NCI-H226 (cell line): ENCODE measurements at regions not wholly inside any gene's neighbourhood (a gene's known extent, or its start where the extent isn't known, plus 50 kb on each side); places are given as distances from the start of the nearest gene placed in this dataset.
"Not testable (repeated sequence)": the region's sequence is repeated elsewhere in the genome, so short reads cannot be mapped to it uniquely, and the experiment has no call there.

ENCODE experiments used
- DNase-seq: peaks from one replicate; pipeline ENCODE4 v3.0.0-alpha.2; 2015

- no peak for DNase-seq
Measured at GRCh38 chr5:122602700-122603099, 172.2 kb upstream of the SNX2 start.

GRCh38 chr5:122605236-122605635, 169.6 kb upstream of the SNX2 start:
- DNase-seq = no peak

- DNase-seq = no peak
Measured at GRCh38 chr5:122607818-122608217, 167.1 kb upstream of the SNX2 start.

GRCh38 chr5:122608222-122608621, 166.7 kb upstream of the SNX2 start:
- DNase-seq = no peak

GRCh38 chr5:122611406-122611805, 163.5 kb upstream of the SNX2 start:
- no peak for DNase-seq

GRCh38 chr5:122612901-122613300, 162.0 kb upstream of the SNX2 start:
- DNase-seq = no peak

- no peak for DNase-seq
Measured at GRCh38 chr5:122615146-122615545, 159.7 kb upstream of the SNX2 start.

- no peak for DNase-seq
Measured at GRCh38 chr5:122615832-122616231, 159.0 kb upstream of the SNX2 start.

- not testable (repeated sequence) for DNase-seq
Measured at GRCh38 chr5:122618046-122618445, 156.8 kb upstream of the SNX2 start.

GRCh38 chr5:122620768-122621167, 154.1 kb upstream of the SNX2 start:
- not testable (repeated sequence) for DNase-seq

- DNase-seq = not testable (repeated sequence)
Measured at GRCh38 chr5:122628714-122629113, 146.2 kb upstream of the SNX2 start.

- no peak for DNase-seq
Measured at GRCh38 chr5:122629121-122629677, 145.7 kb upstream of the SNX2 start.

- DNase-seq = no peak
Measured at GRCh38 chr5:122638581-122638980, 136.3 kb upstream of the SNX2 start.

- no peak for DNase-seq
Measured at GRCh38 chr5:122639033-122639432, 135.8 kb upstream of the SNX2 start.

- no peak for DNase-seq
Measured at GRCh38 chr5:122639864-122640263, 135.0 kb upstream of the SNX2 start.

- DNase-seq = peak; percentile 86
Measured at GRCh38 chr5:122649080-122649479, 125.8 kb upstream of the SNX2 start.

GRCh38 chr5:122653087-122654017, 121.5 kb upstream of the SNX2 start:
- peak; percentile 60 for DNase-seq

GRCh38 chr5:122656160-122656559, 118.7 kb upstream of the SNX2 start:
- DNase-seq = no peak

- no peak for DNase-seq
Measured at GRCh38 chr5:122656577-122656976, 118.3 kb upstream of the SNX2 start.

- DNase-seq = no peak
Measured at GRCh38 chr5:122661496-122662180, 113.2 kb upstream of the SNX2 start.

GRCh38 chr5:122665051-122665450, 109.8 kb upstream of the SNX2 start:
- DNase-seq = peak; percentile 49

GRCh38 chr5:122668552-122668951, 106.3 kb upstream of the SNX2 start:
- no peak for DNase-seq

GRCh38 chr5:122669709-122670108, 105.2 kb upstream of the SNX2 start:
- DNase-seq = not testable (repeated sequence)

- DNase-seq = no peak
Measured at GRCh38 chr5:122673343-122673742, 101.5 kb upstream of the SNX2 start.
